ENCODE measurements at regions not wholly inside any gene's neighbourhood (a gene's known extent, or its start where the extent isn't known, plus 50 kb on each side); places are given as distances from the start of the nearest gene placed in this dataset.

DNA sequence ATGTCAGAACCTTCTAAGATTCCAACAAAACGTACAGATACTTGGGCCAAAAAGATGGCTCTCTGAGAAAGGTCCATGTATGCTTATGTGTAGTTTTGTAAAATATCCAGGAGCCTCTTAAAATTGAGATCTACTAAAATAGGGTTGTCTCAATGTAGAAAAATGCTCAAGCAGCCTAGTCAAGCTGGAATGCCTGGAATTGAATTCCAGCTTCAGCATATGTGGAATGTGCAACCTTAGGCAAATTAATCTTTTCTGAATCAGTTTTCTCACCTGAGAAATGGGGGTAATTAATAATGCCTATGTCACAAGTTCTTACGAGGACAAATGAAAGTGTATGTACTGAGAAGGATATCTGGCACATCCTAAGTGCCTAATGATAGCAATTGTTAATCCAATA, 662.4 kb downstream of the DTWD2 start:
- TF ChIP-seq, protein P1, sequence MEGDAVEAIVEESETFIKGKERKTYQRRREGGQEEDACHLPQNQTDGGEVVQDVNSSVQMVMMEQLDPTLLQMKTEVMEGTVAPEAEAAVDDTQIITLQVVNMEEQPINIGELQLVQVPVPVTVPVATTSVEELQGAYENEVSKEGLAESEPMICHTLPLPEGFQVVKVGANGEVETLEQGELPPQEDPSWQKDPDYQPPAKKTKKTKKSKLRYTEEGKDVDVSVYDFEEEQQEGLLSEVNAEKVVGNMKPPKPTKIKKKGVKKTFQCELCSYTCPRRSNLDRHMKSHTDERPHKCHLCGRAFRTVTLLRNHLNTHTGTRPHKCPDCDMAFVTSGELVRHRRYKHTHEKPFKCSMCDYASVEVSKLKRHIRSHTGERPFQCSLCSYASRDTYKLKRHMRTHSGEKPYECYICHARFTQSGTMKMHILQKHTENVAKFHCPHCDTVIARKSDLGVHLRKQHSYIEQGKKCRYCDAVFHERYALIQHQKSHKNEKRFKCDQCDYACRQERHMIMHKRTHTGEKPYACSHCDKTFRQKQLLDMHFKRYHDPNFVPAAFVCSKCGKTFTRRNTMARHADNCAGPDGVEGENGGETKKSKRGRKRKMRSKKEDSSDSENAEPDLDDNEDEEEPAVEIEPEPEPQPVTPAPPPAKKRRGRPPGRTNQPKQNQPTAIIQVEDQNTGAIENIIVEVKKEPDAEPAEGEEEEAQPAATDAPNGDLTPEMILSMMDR (conservative IDR thresholded peaks at IDR 0.05 in 1 of 2, IDR thresholded peaks at IDR 0.05 in 1 of 2; ENCODE audit: extremely low read depth in 1 of 2, insufficient read depth in 1 of 2, low read depth in 1 of 2, low read length in 2 of 2) = no peak
- TF ChIP-seq EZH2 (IDR thresholded peaks at IDR 0.05; ENCODE audit: borderline replicate concordance, low read length) = no peak

All from mammary epithelial cell (primary cell).